ACHN (cell line): ENCODE measurements at regions not wholly inside any gene's neighbourhood (a gene's known extent, or its start where the extent isn't known, plus 50 kb on each side); places are given as distances from the start of the nearest gene placed in this dataset.

ENCODE experiments used
- DNase-seq: peaks from one replicate; pipeline ENCODE4 v3.0.0-alpha.2; 2015
- in situ Hi-C: cut with HindIII; loops from 2 replicates; pipeline ENCODE4 v1.10.0; 2017; ENCODE audit warnings: low sequenced_read_pairs, low pct_ligation_motif_present, low pct_unique_long_range_greater_than_20kb

DNA sequence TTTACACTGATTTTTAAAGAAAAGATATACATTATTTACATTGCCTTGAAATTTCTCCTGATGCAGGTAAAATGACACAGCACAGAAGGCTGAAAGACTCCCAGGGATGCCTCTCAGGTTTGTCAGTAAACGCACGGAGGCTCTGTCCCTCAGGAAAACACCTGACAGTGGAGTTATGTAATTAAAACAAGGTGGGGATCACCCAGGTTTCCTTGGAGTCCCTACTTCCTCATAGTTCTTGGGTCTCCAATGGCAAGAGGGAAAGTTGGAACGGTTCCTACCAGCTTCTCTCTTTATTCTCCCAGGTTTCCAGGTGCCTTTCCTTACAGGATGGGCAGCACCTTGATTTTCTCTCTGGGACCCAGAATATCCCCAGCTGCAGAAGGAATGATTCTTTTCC, 654.8 kb downstream of the SLC4A3 start:
- in situ Hi-C loops, result no loop called here
- DNase-seq, result no peak

DNA sequence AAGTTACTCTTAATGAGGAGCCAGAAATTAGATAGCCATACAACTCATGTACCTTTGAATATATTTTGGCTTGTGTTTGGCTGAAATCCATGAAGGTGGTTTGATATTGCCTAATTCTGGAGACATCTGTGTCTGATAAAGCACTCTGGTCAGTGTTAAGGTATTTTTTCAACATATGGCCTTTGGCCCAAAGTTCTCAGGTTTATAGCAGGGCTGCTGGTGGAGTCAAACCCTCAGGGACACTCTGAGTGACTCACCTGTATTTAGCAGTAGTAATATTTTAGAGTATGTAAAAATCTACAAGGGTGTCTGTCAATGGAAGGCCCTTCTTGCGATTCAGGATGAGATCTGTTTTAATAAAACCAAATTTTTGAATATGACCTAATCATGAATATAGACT, 666.5 kb downstream of the SLC4A3 start:
- no peak for DNase-seq
- in situ Hi-C loops, result no loop called here

GRCh38 chr2:220296174-220296573, 668.7 kb downstream of the SLC4A3 start:
- no peak for DNase-seq
- in situ Hi-C loops, result no loop called here

GRCh38 chr2:220297093-220297492, 669.7 kb downstream of the SLC4A3 start:
- in situ Hi-C loops, result no loop called here
- DNase-seq, result no peak

- in situ Hi-C loops, result no loop called here
- no peak for DNase-seq
Measured at GRCh38 chr2:220300806-220301205, 673.4 kb downstream of the SLC4A3 start.

GRCh38 chr2:220302756-220303155, 675.3 kb downstream of the SLC4A3 start:
- in situ Hi-C loops, result no loop called here
- no peak for DNase-seq

DNA sequence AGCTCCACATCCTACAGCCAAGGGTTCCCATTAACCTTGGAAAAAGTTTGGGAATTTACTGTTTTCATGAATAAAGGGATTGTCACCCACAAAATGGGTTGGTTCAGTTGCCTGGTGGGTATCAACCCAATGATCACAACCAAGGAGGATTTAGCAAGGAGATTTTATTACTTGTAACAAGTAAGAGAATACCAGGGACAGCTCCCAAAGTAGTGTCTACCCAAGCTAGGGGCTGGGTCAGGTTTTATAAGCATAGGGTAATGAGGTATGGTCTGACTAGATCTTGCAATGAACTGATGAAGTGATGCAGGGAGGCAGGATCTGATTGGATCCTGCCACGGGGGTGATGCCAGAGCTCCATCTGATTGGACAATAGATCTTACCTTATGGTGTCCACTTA, 681.8 kb downstream of the SLC4A3 start:
- no peak for DNase-seq
- in situ Hi-C loops, result no loop called here

- no peak for DNase-seq
- in situ Hi-C loops, result no loop called here
Measured at GRCh38 chr2:220310451-220310861, 683.0 kb downstream of the SLC4A3 start.

DNA sequence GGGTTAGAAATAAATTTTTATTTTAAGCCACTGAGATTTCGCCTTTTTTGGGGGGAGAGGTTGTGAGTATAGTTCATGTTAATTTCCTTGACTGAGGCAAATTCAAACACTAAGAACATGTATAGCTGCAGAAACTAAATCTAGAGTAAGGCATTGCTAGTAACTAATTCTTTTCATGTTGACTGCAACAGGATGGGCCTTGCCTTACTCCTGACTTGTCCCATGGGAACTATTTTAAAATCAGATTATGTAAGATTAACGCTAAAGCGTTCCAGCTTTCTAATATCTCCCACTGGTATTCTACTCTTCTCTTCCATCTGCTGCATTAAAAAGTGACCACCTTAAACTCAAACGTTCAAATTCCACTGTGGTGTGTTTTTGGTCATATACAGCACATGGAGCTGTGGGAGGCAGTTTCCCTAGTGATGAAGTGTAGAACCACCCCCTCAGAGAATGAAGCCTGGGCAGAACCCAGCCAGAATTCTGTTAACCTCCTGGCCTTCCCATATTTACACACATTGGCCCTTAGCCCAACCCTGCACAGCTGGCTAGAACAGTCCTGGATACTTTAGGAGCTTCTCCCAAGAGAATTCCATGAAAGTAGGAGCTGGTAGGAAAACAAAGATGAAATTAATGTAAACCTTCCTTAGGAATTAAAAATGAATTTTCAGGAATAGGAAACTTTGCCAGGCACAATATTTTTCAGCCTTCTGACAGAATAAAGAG, 687.8 kb downstream of the SLC4A3 start:
- in situ Hi-C loops, result no loop called here

DNA sequence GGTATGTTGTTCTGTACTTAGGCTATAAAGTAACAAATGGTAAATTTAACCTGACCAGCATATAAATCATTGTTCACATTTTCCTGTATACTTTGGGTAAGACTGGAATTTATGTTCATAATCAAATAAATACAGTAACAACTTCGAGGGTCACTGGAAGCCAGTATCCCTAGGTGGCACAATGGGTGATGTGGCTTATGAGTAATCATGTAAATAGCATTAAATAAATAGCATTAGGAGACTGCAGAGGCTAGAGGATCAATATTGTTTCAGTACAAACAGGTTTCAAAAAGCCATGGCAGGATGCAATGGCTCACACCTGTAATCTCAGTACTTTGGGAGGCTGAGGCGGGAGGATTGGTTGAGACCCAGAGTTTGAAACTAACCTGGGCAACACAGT, 690.6 kb downstream of the SLC4A3 start:
- in situ Hi-C loops, result no loop called here
- no peak for DNase-seq

More for the DNA sequence above, 687.8 kb downstream of the SLC4A3 start:
- DNase-seq, result no peak

GRCh38 chr2:220318508-220318907, 691.1 kb downstream of the SLC4A3 start:
- in situ Hi-C loops, result no loop called here
- no peak for DNase-seq

GRCh38 chr2:220320326-220320725, 692.9 kb downstream of the SLC4A3 start:
- no peak for DNase-seq
- in situ Hi-C loops, result no loop called here

DNA sequence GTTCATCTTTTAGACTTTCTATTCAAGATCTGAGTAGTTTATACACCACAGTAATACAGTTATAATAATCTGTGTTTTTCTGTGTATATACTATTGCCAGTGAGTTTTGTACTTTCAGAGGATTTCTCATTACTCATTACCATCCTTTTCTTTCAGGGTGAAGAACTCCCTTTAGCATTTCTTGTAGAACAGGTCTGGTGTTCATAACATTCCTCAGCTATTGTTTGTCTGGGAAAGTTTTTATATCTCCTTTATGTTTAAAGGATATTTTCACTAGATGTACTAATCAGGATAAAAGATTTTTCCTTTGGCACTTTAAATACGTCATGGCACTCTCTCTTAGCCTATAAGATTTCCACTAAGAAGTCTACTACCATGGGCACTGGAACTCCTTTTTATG, 705.5 kb downstream of the SLC4A3 start:
- in situ Hi-C loops, result no loop called here
- DNase-seq, result no peak

GRCh38 chr2:220334210-220334609, 706.8 kb downstream of the SLC4A3 start:
- DNase-seq, result no peak
- in situ Hi-C loops, result no loop called here

GRCh38 chr2:220334871-220335590, 707.6 kb downstream of the SLC4A3 start:
- DNase-seq, result no peak
- in situ Hi-C loops, result no loop called here

DNA sequence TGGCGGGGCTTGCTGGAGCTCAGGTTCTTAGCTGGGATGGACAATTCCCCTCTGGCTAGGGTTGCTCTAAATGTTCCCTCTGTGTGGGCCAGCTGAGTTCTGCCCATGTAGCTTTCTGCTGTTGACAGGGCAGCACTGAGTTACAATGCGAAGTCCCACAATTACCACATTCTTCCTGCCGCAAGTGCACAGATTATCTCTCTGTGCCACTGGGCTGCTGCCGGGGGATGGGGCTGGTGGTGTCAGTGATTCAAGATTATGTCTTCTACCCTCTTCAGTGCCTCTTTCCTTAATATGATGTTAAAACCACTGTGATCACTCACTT, 708.1 kb downstream of the SLC4A3 start:
- DNase-seq, result no peak
- in situ Hi-C loops, result no loop called here

DNA sequence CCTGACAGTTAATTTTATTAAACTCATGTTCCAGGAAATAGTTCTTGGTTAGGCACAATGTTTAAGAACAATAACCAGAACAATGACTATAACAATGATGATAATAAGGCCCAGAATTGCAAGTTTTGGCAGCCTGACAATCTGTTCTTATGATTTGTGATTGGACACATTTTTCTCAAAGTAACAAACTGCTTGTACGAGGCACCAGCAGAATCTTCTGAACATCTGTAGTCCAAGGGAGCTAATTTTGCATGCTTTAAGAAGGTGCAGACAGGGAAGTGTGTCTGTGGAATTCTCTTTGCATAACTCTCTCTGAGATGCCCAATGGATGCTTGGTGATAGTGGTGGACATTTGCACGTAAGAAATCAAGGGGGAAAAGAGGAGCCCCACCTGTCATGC, 709.3 kb downstream of the SLC4A3 start:
- DNase-seq, result no peak
- in situ Hi-C loops, result no loop called here

DNA sequence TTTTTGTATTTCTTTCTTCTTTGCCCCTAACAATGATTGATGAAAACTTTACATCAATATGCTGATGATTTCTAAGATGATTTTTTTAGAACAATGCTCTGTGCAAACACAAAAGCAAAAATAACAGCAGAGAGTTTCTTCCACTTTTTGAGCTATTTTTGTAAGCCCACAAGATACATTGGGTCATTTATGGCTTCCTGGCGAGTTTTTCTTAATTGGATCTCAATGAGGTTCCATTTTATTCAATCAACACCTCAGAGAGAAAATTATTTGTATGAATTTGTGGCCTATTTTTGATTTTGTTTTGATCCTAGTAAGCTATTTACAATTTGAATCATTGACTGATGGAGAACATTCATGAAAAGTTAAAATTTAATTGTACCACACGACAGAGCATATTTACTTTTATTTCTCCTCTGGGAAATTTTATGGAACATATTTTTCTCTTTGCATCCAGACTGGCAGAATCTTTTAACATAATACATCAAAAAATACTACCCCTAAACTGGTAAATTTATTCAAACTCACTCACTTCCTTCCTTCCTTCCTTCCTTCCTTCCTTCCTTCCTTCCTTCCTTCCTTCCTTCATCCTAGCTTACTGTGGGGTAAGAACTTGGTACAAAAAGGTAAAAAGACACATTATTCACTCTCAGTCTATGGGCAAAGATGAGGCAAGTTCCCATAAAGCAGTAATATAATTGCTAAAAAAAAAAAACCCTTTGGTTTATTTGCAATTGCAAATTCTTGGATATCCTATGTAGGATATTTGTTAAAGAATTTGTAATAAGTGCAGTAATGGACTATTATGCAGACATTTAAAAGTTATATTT, 710.4 kb downstream of the SLC4A3 start:
- in situ Hi-C loops, result no loop called here
- DNase-seq, result no peak

DNA sequence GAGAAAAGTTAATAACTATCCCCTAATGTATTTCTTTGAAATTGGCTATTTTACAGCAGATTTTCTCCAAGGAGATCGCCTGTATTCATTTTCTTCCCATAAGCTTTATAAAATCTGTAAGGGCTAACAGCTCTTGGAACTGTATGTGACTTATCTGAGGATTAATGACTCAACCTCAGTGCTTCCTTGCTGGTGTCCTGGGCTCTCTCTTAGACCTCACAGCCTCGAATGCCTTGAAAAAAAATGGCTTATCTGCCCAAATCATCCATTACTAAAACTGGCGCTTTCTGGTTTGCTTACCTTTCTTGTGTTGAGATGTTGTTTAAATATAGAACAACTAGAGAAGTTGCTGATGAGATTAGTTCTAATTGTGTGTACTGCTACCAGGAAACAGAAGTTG, 713.6 kb downstream of the SLC4A3 start:
- in situ Hi-C loops, result no loop called here
- no peak for DNase-seq

- DNase-seq, result no peak
- in situ Hi-C loops, result no loop called here
Measured at GRCh38 chr2:220346919-220347318, 719.5 kb downstream of the SLC4A3 start.
